Peyer's patch (tissue), 4 donors: ENCODE measurements at regions not wholly inside any gene's neighbourhood (a gene's known extent, or its start where the extent isn't known, plus 50 kb on each side); places are given as distances from the start of the nearest gene placed in this dataset.

Source experiments
- CTCF ChIP-seq, 6 experiments: fragments of 450-650 bp in 4 of 6; fragments of 200-600 bp in 2 of 6; sonication (generic) in 1 of 6; IDR thresholded peaks; one replicate each; pipeline ENCODE4 v1.5.1; 2017 to 2019; ENCODE audit warnings: antibody characterized with exemption in 6 of 6, mild to moderate bottlenecking in 3 of 6, moderate library complexity in 1 of 6
- POLR2A ChIP-seq, 2 donors: fragments of 450-650 bp; IDR thresholded peaks; one replicate each; pipeline ENCODE4 v1.5.1; 2017; ENCODE audit warnings: antibody characterized with exemption in 2 of 2, mild to moderate bottlenecking in 2 of 2, moderate library complexity in 2 of 2

GRCh38 chr20:60306105-60306504, 347.9 kb downstream of the CDH26 start:
- no peak for TF ChIP-seq CTCF (IDR thresholded peaks at IDR 0.05)
- TF ChIP-seq POLR2A (IDR thresholded peaks at IDR 0.05), result no peak
